OCI-LY7 (cell line): ENCODE measurements at regions not wholly inside any gene's neighbourhood (a gene's known extent, or its start where the extent isn't known, plus 50 kb on each side); places are given as distances from the start of the nearest gene placed in this dataset.

Source experiments
- EZH2phosphoT487 ChIP-seq: fragments of 200-600 bp; sonication (generic); IDR thresholded peaks from 2 replicates; pipeline ENCODE4 v1.6.1; 2018; ENCODE audit warnings: low read depth, borderline replicate concordance, mild to moderate bottlenecking, mixed run types, antibody characterized with exemption, low read length, moderate library complexity, mixed read lengths
- TF ChIP-seq, protein P1 (sequence below): fragments of 200-600 bp; sonication (generic); conservative IDR thresholded peaks from 2 replicates; pipeline ENCODE4 v1.5.1; 2014; ENCODE audit warnings: mild to moderate bottlenecking, antibody characterized with exemption, low read length, moderate library complexity, mixed read lengths

GRCh38 chr2:100730290-100730868 is 89.6 kb upstream of the NPAS2 start:
- TF ChIP-seq, protein P1, sequence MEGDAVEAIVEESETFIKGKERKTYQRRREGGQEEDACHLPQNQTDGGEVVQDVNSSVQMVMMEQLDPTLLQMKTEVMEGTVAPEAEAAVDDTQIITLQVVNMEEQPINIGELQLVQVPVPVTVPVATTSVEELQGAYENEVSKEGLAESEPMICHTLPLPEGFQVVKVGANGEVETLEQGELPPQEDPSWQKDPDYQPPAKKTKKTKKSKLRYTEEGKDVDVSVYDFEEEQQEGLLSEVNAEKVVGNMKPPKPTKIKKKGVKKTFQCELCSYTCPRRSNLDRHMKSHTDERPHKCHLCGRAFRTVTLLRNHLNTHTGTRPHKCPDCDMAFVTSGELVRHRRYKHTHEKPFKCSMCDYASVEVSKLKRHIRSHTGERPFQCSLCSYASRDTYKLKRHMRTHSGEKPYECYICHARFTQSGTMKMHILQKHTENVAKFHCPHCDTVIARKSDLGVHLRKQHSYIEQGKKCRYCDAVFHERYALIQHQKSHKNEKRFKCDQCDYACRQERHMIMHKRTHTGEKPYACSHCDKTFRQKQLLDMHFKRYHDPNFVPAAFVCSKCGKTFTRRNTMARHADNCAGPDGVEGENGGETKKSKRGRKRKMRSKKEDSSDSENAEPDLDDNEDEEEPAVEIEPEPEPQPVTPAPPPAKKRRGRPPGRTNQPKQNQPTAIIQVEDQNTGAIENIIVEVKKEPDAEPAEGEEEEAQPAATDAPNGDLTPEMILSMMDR, result peak; percentile 66
- TF ChIP-seq EZH2phosphoT487, result no peak
